Stimulated activated naive CD8-positive, alpha-beta T cell treated with anti-CD3 and anti-CD28 coated beads, Interleukin-15, amount 100 ng/mL, for 72 hours (primary cell): ENCODE measurements at regions not wholly inside any gene's neighbourhood (a gene's known extent, or its start where the extent isn't known, plus 50 kb on each side); places are given as distances from the start of the nearest gene placed in this dataset.
"Not testable (repeated sequence)": the region's sequence is repeated elsewhere in the genome, so short reads cannot be mapped to it uniquely, and the experiment has no call there.

ENCODE experiments used
- ATAC-seq: fragments of 150-1000 bp; cut with Tn5 transposase; 2 replicates; pipeline ENCODE4 v1.10.0; 2021; ENCODE audit warnings: mild to moderate bottlenecking, moderate library complexity
- DNase-seq, 2 donors: peaks; one replicate each; pipeline ENCODE4 v3.0.0; 2021 to 2022
- H3K27ac Mint-ChIP-seq, 2 donors: one replicate each; pipeline ENCODE4 v1.8.0; 2022; ENCODE audit warnings: mild to moderate bottlenecking in 2 of 2, mixed read lengths in 2 of 2, moderate library complexity in 2 of 2
- H3K27me3 Mint-ChIP-seq: one replicate; pipeline ENCODE4 v1.8.0; 2022; ENCODE audit warnings: mixed read lengths
- H3K4me1 Mint-ChIP-seq: one replicate; pipeline ENCODE4 v1.8.0; 2022; ENCODE audit warnings: mild to moderate bottlenecking, mixed read lengths
- H3K4me3 Mint-ChIP-seq, 2 donors: one replicate each; pipeline ENCODE4 v1.8.0; 2022; ENCODE audit warnings: mild to moderate bottlenecking in 2 of 2, mixed read lengths in 2 of 2, moderate library complexity in 1 of 2
- H3K9me3 Mint-ChIP-seq, 2 donors: one replicate each; pipeline ENCODE4 v1.8.0; 2022; ENCODE audit warnings: mixed read lengths in 2 of 2

- ATAC-seq, H3K9me3 Mint-ChIP-seq, H3K4me3 Mint-ChIP-seq: not testable (repeated sequence)
- Mint-ChIP-seq H3K27ac (peak overlapping the region in 1 of 2 donors; percentile 48), H3K27me3 (peaks cover 25% of the 10 kb centered on the region), H3K4me1 (peaks cover 46% of the 10 kb centered on the region)
- DNase-seq = peak in 1 of 2 donors; percentile 35
Measured at GRCh38 chr3:197459571-197459970, 96.2 kb downstream of the BDH1 start.

DNA sequence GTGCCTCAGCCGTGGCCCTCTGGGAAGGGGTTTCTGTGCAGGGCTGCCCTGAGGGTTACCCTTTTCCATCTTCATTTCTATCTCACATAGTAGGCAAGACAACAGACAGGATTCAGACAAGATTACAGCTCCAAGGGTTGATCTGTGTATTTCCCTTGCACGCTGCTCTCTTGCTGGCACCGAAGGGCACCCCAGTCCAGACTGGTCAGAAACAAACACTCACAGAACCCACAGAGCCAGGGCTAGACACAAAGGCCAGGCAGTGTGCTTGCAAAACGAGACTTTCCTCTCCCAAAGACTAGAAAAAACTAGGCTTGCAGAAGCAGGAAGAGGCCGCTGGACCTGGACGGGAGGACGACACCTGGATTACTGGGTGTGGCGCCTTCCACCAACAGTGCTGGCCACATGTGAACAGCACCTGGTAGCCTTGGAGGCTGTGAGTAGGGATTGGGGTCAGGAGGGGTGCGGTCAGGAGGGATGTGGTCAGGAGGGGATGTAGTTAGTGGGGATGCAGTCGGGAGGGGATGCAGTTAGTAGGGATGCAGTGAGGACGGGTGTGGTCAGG is 96.8 kb downstream of the BDH1 start:
- Mint-ChIP-seq H3K4me3 (peak overlapping the region in 1 of 2 donors; percentile 58), H3K27ac (peak overlapping the region in 1 of 2 donors; percentile 95)
- DNase-seq = no peak

GRCh38 chr3:197458179-197458707 is 97.5 kb downstream of the BDH1 start:
- ATAC-seq (peak; percentile 70), DNase-seq (peak; percentile 45 to 53)
- H3K27ac Mint-ChIP-seq = no peak overlapping the region
- H3K4me3 Mint-ChIP-seq = peak overlapping the region in 1 of 2 donors; percentile 12
- no peaks in the 10 kb centered on the region for H3K9me3 Mint-ChIP-seq
- peaks cover 21% of the 10 kb centered on the region for H3K27me3 Mint-ChIP-seq
- H3K4me1 Mint-ChIP-seq = peaks cover 34% of the 10 kb centered on the region

More for the DNA sequence above, 96.8 kb downstream of the BDH1 start:
- H3K27me3 Mint-ChIP-seq = peaks cover 21% of the 10 kb centered on the region
- no peak for ATAC-seq
- H3K4me1 Mint-ChIP-seq = peaks cover 40% of the 10 kb centered on the region
- H3K9me3 Mint-ChIP-seq = no peaks in the 10 kb centered on the region

DNA sequence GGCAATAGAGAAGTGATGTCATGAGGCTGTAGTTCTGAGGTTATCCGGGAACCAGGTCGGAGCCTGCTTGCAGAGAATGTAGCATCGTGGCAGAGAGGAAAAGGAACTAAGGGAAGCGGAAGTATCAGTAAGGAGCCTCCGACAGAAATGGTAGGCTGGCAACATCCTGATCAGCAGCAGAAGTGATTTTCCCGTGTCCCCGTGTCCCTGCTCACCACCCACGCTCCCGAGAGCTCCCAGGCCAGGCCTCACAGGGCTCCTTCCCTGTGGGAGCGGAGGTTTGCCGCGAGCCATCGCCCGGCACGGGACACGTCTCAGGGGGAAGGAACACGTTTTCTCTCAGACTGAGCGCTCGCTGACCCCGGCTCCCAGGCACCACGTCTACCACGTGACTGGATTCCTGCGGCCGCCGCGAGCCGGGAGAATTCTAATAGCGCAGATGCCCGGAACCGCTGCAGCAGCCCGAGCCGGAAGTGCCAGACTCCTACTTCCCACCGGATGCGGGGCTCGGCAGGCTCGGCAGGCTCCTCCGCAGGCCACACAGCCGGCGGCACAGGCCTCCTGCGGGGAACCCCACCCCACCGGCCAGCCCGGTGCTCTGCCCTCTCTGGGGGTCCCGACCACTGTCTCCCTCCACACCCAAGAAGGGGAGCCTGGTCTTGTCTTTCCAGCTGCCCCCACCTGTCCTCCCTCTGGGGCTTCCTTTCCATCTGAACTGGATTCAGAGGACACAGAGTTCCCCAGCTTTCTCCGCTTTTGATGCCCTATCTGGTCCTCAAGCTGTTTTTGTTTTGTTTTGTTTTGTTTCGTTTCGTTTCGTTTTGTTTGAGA is 99.3 kb downstream of the BDH1 start:
- peak; percentile 51 to 63 for DNase-seq
- H3K9me3 Mint-ChIP-seq = no peaks in the 10 kb centered on the region
- peak; percentile 80 for ATAC-seq
- H3K4me3 Mint-ChIP-seq = peak overlapping the region; percentile 92
- H3K4me1 Mint-ChIP-seq = peaks cover 26% of the 10 kb centered on the region
- H3K27ac Mint-ChIP-seq = peak overlapping the region; percentile 85 to 96
- peaks cover 14% of the 10 kb centered on the region for H3K27me3 Mint-ChIP-seq

DNA sequence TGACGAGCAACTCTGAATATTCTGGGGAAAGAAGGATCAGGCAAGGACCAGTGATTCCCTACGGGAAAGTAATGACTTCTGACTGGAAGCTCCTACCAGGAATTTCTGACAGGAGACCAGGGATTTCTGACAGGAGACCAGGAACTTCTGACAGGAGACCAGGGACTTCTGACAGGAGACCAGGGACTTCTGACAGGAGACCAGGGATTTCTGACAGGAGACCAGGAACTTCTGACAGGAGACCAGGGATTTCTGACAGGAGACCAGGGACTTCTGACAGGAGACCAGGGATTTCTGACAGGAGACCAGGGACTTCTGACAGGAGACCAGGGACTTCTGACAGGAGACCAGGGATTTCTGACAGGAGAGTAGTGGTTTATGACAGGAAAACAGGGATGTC is 100.9 kb downstream of the BDH1 start:
- H3K4me3 Mint-ChIP-seq = peak overlapping the region in 1 of 2 donors; percentile 92
- H3K4me1 Mint-ChIP-seq = peaks cover 26% of the 10 kb centered on the region
- H3K27me3 Mint-ChIP-seq = peaks cover 14% of the 10 kb centered on the region
- not testable (repeated sequence) for H3K27ac Mint-ChIP-seq, DNase-seq, ATAC-seq, H3K9me3 Mint-ChIP-seq

DNA sequence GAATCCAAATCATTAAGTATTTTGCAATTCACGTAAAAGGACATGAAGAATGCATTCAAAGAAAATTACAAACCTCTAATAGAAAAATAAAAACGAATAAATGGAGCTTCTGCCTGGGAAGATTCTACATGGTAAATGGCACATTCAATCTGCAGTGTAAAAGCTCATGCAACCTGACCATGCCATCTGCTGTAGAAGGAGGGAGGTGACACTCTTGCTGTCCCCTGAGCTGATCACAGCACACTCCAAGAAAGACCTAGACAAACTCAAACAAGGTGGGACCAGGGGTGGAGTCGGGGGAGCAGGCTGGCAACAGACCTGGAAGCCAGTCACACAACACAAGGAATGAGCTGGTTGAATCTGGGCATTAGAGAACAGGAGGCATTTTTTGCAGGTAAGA is 101.8 kb downstream of the BDH1 start:
- peak in 1 of 2 donors; percentile 21 for DNase-seq
- no peak overlapping the region for H3K27ac Mint-ChIP-seq

DNA sequence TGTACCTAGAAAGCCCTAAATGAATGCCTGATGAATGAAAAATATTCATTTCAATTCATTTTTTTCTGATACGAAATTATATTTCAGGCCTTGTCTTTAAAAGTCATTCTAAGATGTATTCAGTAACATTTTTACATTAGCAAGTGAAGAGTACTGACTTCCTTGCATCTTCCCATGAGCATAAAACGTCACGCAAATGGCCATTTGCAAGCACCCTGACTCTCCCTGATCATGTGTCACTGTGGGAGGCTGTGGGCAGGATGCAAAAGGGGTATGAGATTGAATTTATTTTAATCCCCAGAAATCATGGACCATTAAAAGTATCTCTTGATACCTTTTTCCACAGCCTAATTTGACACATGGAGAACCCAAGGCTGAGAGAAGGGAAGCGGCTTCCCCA is 105.0 kb downstream of the BDH1 start:
- Mint-ChIP-seq H3K27ac (no peak overlapping the region), H3K4me1 (peaks cover 29% of the 10 kb centered on the region), H3K27me3 (peaks cover 11% of the 10 kb centered on the region), H3K9me3 (no peaks in the 10 kb centered on the region), H3K4me3 (no peak overlapping the region)
- ATAC-seq = no peak
- DNase-seq = no peak

More for the DNA sequence above, 101.8 kb downstream of the BDH1 start:
- Mint-ChIP-seq H3K4me3 (no peak overlapping the region), H3K27me3 (peaks cover 14% of the 10 kb centered on the region), H3K9me3 (no peaks in the 10 kb centered on the region), H3K4me1 (peaks cover 25% of the 10 kb centered on the region)
- peak; percentile 72 for ATAC-seq

DNA sequence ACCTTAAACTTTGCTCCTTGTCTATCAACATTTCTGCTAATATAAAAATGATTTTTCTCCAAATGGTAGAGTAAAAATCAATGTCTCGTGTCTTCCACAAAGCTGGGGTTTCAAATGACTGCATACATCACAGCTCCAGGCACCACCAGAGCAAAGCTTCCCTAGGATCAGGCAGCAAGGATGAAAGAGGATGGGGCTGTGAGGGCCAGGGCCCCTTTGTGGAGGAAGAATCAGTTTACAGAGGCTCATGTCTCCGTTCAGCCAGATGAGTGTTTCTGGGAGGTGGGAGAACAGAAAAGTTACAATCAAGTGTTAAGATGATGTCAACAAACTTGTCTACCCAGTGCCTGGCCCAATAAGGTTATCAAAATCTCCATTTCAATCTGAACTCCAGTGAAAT is 105.5 kb downstream of the BDH1 start:
- Mint-ChIP-seq H3K4me3 (no peak overlapping the region), H3K4me1 (peaks cover 29% of the 10 kb centered on the region), H3K27ac (no peak overlapping the region), H3K27me3 (peaks cover 6% of the 10 kb centered on the region), H3K9me3 (no peaks in the 10 kb centered on the region)
- ATAC-seq (no peak), DNase-seq (no peak)

- H3K27me3 Mint-ChIP-seq, H3K9me3 Mint-ChIP-seq, DNase-seq, ATAC-seq, H3K4me3 Mint-ChIP-seq: not testable (repeated sequence)
- Mint-ChIP-seq H3K4me1 (peaks cover 37% of the 10 kb centered on the region), H3K27ac (peak overlapping the region in 1 of 2 donors; percentile 52)
Measured at GRCh38 chr3:197449181-197449580, 106.6 kb downstream of the BDH1 start.

GRCh38 chr3:197447781-197448180 is 108.0 kb downstream of the BDH1 start:
- ATAC-seq, H3K4me3 Mint-ChIP-seq, H3K9me3 Mint-ChIP-seq, H3K27ac Mint-ChIP-seq, H3K27me3 Mint-ChIP-seq, DNase-seq: not testable (repeated sequence)
- H3K4me1 Mint-ChIP-seq = peaks cover 49% of the 10 kb centered on the region

- ATAC-seq (peak; percentile 34), DNase-seq (no peak)
- Mint-ChIP-seq H3K4me3 (peak overlapping the region; percentile 44 to 63), H3K27ac (peak overlapping the region in 1 of 2 donors; percentile 23), H3K27me3 (peaks cover 8% of the 10 kb centered on the region), H3K9me3 (no peaks in the 10 kb centered on the region), H3K4me1 (peaks cover 49% of the 10 kb centered on the region)
Measured at GRCh38 chr3:197447057-197447456, 108.7 kb downstream of the BDH1 start.

DNA sequence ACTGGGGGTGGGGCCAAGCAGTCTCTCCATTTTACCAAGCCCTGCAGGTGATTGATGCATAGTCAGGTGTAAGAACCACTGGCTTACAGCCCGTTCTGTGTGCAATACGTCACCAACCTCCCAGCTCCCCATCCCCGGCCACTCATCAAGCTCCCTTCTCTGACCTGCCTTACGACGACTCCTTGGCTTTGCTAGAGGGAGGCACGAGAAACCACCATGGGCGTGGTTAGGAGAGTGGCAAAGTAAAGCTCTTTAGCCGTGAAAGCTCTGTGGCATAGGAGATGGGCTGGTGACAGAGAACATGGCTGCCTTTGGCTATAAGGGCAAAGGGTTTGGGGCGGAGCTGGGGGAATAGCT is 109.1 kb downstream of the BDH1 start:
- no peak for DNase-seq
- Mint-ChIP-seq H3K4me1 (peaks cover 49% of the 10 kb centered on the region), H3K9me3 (no peaks in the 10 kb centered on the region), H3K27ac (peak overlapping the region in 1 of 2 donors; percentile 23), H3K27me3 (peaks cover 8% of the 10 kb centered on the region), H3K4me3 (peak overlapping the region; percentile 44 to 63)
- ATAC-seq = peak; percentile 61

DNA sequence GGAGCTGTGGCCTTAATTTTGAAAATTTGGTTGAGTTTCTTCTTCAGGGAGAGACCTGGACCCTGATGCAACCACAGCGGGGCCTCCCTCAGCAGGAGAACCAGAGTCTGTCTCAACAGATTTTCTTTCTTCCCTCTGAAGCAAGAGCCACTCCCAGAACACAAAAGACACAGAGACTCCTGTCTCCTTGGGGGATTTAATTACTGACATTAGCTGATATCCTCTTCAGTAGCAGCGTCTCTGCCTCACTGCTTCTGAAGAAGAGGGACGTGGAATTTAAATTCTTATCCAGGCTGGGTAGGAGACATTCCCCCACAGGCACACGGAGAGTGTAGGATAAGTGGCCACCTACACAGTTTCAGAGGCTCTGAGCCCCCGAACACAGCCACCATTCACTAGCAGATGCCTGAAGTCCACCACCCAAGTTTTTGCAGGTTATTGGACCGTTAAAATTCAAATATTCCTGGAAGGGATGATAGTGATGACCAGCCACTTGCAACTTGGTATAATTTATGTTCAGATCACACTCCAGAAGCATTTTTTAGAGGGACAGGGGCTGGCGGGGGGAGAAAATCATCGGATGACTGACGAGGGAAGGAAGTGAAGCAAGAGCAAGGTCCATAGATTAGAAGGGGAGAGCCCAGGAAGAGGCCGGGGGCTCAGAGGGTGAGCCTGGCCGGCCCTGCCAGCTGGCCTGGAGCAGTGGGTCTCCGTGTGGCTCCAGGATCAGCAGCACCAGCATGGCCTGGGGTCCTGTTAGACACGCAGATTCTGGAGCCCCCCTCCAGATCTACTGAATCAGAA is 109.7 kb downstream of the BDH1 start:
- Mint-ChIP-seq H3K27ac (no peak overlapping the region), H3K9me3 (no peaks in the 10 kb centered on the region), H3K4me3 (peak overlapping the region in 1 of 2 donors; percentile 53), H3K4me1 (peaks cover 49% of the 10 kb centered on the region), H3K27me3 (peaks cover 14% of the 10 kb centered on the region)
- ATAC-seq (no peak), DNase-seq (no peak)

- Mint-ChIP-seq H3K9me3 (no peaks in the 10 kb centered on the region), H3K4me3 (peak overlapping the region in 1 of 2 donors; percentile 46), H3K27me3 (peaks cover 19% of the 10 kb centered on the region), H3K4me1 (peaks cover 49% of the 10 kb centered on the region), H3K27ac (peak overlapping the region; percentile 56 to 73)
- DNase-seq = no peak
- no peak for ATAC-seq
Measured at GRCh38 chr3:197444793-197445379, 110.9 kb downstream of the BDH1 start.

GRCh38 chr3:197443506-197443905 is 112.3 kb downstream of the BDH1 start:
- ATAC-seq (no peak), DNase-seq (no peak)
- H3K9me3 Mint-ChIP-seq = no peaks in the 10 kb centered on the region
- H3K4me3 Mint-ChIP-seq = no peak overlapping the region
- H3K4me1 Mint-ChIP-seq = peaks cover 49% of the 10 kb centered on the region
- peaks cover 19% of the 10 kb centered on the region for H3K27me3 Mint-ChIP-seq
- peak overlapping the region in 1 of 2 donors; percentile 3 for H3K27ac Mint-ChIP-seq
